Hepatocyte (in vitro differentiated cells): ENCODE measurements at regions not wholly inside any gene's neighbourhood (a gene's known extent, or its start where the extent isn't known, plus 50 kb on each side); places are given as distances from the start of the nearest gene placed in this dataset.

ENCODE experiments used
- CTCF ChIP-seq: fragments of 200-600 bp; sonication (generic); IDR thresholded peaks from 2 replicates; pipeline ENCODE4 v1.5.1; 2016; ENCODE audit warnings: antibody characterized with exemption, mild to moderate bottlenecking; ENCODE audit not compliant: poor library complexity
- EZH2 ChIP-seq: fragments of 200-600 bp; sonication (generic); IDR thresholded peaks from 2 replicates; pipeline ENCODE4 v1.6.1; 2016; ENCODE audit warnings: antibody characterized with exemption, mild to moderate bottlenecking, borderline replicate concordance
- EZH2phosphoT487 ChIP-seq: fragments of 200-600 bp; sonication (generic); IDR thresholded peaks from one replicate; pipeline ENCODE4 v1.6.1; 2018; ENCODE audit warnings: antibody characterized with exemption, mild to moderate bottlenecking, low read depth, moderate library complexity; ENCODE audit not compliant: unreplicated experiment, severe bottlenecking

- no peak for TF ChIP-seq CTCF
- no peak for TF ChIP-seq EZH2
- no peak for TF ChIP-seq EZH2phosphoT487
Measured at GRCh38 chr22:23466351-23466750, 113.7 kb downstream of the IGLL1 start.
